GM23248 (cell line): ENCODE measurements at regions not wholly inside any gene's neighbourhood (a gene's known extent, or its start where the extent isn't known, plus 50 kb on each side); places are given as distances from the start of the nearest gene placed in this dataset.

Experiments used
- DNase-seq: peaks from one replicate; pipeline ENCODE4 v3.0.0-alpha.2; 2015
- H2AFZ ChIP-seq: fragments of 200-600 bp; sonication (generic); 2 replicates; pipeline ENCODE4 v1.6.1; 2016; ENCODE audit warnings: antibody characterized with exemption
- H3F3A ChIP-seq: fragments of 200-600 bp; sonication (generic); 2 replicates; pipeline ENCODE4 v1.6.1; 2016; ENCODE audit warnings: mild to moderate bottlenecking, antibody characterized with exemption, mixed run types; ENCODE audit not compliant: insufficient read depth
- H3K27ac ChIP-seq: fragments of 200-600 bp; sonication (generic); 2 replicates; pipeline ENCODE4 v1.5.1; 2016; ENCODE audit warnings: mild to moderate bottlenecking
- H3K27me3 ChIP-seq: fragments of 200-600 bp; sonication (generic); replicated peaks from 2 replicates; pipeline ENCODE4 v1.6.1; 2016; ENCODE audit warnings: mild to moderate bottlenecking; ENCODE audit not compliant: insufficient read depth
- H3K36me3 ChIP-seq: fragments of 200-600 bp; sonication (generic); 2 replicates; pipeline ENCODE4 v1.6.1; 2016; ENCODE audit warnings: low read depth, mild to moderate bottlenecking
- H3K4me1 ChIP-seq: fragments of 200-600 bp; sonication (generic); 2 replicates; pipeline ENCODE4 v1.6.1; 2016; ENCODE audit warnings: mild to moderate bottlenecking; ENCODE audit not compliant: insufficient read depth
- H3K4me2 ChIP-seq: fragments of 200-600 bp; sonication (generic); one replicate; pipeline ENCODE4 v1.6.1; 2016; ENCODE audit warnings: mild to moderate bottlenecking; ENCODE audit not compliant: unreplicated experiment
- H3K4me3 ChIP-seq: fragments of 200-600 bp; sonication (generic); 2 replicates; pipeline ENCODE4 v1.5.1; 2016; ENCODE audit warnings: mild to moderate bottlenecking
- H3K79me2 ChIP-seq: fragments of 200-600 bp; sonication (generic); 2 replicates; pipeline ENCODE4 v1.6.1; 2016; ENCODE audit warnings: mild to moderate bottlenecking; ENCODE audit not compliant: insufficient read depth
- H3K9ac ChIP-seq: fragments of 200-600 bp; sonication (generic); 2 replicates; pipeline ENCODE4 v1.6.1; 2016; ENCODE audit warnings: mild to moderate bottlenecking
- H3K9me2 ChIP-seq: fragments of 200-600 bp; sonication (generic); 2 replicates; pipeline ENCODE4 v1.6.1; 2016; ENCODE audit warnings: mixed run types, mild to moderate bottlenecking, moderate library complexity; ENCODE audit not compliant: insufficient read depth
- H3K9me3 ChIP-seq: fragments of 200-600 bp; sonication (generic); one replicate; pipeline ENCODE4 v1.6.1; 2017; ENCODE audit warnings: low read depth
- H4K20me1 ChIP-seq: fragments of 200-600 bp; sonication (generic); 2 replicates; pipeline ENCODE4 v1.6.0; 2016; ENCODE audit not compliant: insufficient read depth
- EZH2 ChIP-seq: fragments of 200-600 bp; sonication (generic); IDR thresholded peaks from 2 replicates; pipeline ENCODE4 v1.6.1; 2018; ENCODE audit warnings: antibody characterized with exemption, mild to moderate bottlenecking; ENCODE audit not compliant: insufficient read depth, poor library complexity, severe bottlenecking
- EZH2phosphoT487 ChIP-seq: fragments of 200-600 bp; sonication (generic); IDR thresholded peaks from 2 replicates; pipeline ENCODE4 v1.6.1; 2018; ENCODE audit warnings: antibody characterized with exemption, moderate library complexity, mild to moderate bottlenecking, low read depth; ENCODE audit not compliant: insufficient read depth
- WGBS, 2 experiments: methylation state at CpG; one replicate each; pipeline ENCODE4 v1.1.6; 2015 to 2017; ENCODE audit warnings: low lambda C conversion rate in 2 of 2, low coverage in 1 of 2; ENCODE audit errors: missing lambda C conversion rate in 2 of 2; 5-methylcytosine and 5-hydroxymethylcytosine counted together
- in situ Hi-C: fragments of 300-500 bp; cut with MboI; formaldehyde crosslinking; loops from 2 replicates; pipeline ENCODE4 v1.15.0; 2020

DNA sequence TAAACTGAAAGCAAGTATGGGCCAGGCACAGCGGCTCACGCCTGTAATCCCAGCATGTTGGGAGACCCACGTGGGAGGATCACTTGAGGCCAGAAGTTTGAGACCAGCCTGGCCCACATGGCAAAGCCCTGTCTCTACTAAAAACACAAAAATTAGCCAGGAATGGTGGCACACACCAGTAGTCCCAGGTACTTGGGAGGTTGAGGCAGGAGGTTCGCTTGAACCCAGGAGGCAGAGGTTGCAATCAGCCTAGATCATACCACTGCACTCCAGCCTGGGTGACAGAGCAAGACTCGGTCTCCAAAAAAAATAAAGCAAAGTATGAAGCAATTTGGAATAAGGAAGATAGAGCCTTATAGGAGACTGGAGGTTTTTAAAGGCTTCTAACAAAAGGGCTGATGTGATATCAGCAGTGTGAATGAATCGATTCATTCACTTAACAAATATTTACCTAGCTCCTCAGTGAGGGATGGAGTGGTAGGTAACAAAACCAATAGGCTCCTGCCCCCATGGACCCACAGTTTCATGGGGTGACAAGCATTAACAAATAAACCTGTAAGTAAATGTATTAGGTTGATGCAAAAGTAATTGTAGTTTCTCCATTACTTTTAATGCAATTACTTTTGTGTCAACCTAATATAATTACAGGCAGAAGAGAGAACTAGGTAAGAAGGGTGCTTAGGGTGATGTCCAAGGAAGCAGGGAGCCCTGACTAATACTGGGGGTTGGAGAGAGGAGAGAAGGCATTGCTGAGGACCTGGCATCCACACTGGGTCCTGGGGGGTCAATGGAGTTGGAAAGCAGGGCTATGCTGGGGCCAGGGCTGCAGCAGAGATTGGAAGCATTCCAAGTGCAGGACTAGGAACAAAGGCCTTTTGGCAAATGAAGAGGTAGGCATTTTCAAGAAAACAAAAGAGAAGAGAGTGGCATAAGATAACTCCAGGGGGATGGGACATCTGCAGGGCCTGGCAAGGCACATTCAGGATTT lies 195.4 kb upstream of the ARL4C start:
- H3K36me3 ChIP-seq, result no peaks in the 10 kb centered on the region
- H3K4me2 ChIP-seq, result no peak overlapping the region
- no peaks in the 10 kb centered on the region for H3K79me2 ChIP-seq
- no peak overlapping the region for H3K27ac ChIP-seq
- no peak for TF ChIP-seq EZH2
- peaks cover 11% of the 10 kb centered on the region; the same call in 1 of the 2 replicates for H3F3A ChIP-seq
- H3K27me3 ChIP-seq, result no peaks in the 10 kb centered on the region
- no peak overlapping the region for H3K9ac ChIP-seq
- no peak overlapping the region for H2AFZ ChIP-seq
- no peaks in the 10 kb centered on the region for H3K9me3 ChIP-seq
- no peaks in the 10 kb centered on the region for H3K9me2 ChIP-seq
- in situ Hi-C loops, result no loop called here
- H3K4me3 ChIP-seq, result no peak overlapping the region
- DNase-seq, result no peak
- H3K4me1 ChIP-seq, result peaks cover 27% of the 10 kb centered on the region
- WGBS, 2 experiments, result 82 to 85% methylated on average over 6 of the region's 6 CpGs
- H4K20me1 ChIP-seq, result no peaks in the 10 kb centered on the region

DNA sequence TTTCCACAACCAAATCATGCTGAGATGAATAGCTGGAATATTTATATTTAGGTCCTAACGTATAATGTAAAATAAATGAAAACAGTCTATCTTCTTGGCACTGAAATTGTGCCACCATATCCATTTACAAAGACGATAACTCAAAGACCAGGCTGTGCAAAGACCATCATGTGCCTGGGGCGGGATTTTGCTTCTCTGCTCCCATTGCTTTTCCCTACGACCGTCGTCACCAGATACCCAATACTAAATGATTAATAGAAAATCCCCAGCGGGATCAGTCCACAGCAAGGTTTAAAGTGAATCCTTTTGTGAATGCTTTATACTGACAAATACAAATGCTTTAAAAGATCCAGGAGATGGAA lies 194.3 kb upstream of the ARL4C start:
- 0 out of 2 replicates have a peak overlapping the region, but pooled peaks have one; percentile 13 for H2AFZ ChIP-seq
- TF ChIP-seq EZH2phosphoT487 (no peak), EZH2 (no peak)
- 29 to 34% methylated on average over 7 of the region's 7 CpGs for WGBS, 2 experiments

DNA sequence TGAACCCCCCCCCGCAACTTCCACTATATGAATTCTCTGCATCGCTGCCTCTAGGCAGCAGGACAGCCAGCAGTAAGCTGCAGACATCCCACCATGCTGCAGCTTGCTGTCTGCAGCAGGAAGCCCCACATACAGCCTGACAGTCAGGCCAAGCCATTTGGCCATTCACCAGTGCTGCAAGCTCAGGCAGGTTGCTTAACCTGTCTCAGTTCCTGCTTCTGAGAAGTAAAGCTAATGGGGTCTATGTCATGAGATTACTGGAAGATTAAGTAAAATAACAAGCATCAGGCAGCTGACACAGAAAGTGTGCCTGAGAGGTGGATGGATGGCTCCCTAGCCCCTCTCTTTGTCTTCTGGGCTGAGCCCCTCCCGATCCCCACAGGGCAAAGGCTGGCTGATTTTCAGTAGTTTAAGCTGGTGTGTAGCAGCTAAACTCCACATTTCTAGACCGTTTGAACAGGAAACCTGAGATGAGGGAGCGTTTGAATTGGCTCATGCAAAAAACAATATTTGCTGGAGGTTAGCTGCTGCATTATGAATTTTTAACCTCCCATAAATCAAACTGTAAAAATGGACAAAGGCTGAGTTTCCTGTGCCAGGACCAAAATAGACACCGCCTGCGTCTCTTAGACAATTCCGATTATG lies 193.8 kb upstream of the ARL4C start:
- no peak overlapping the region for H3K4me3 ChIP-seq
- H3K4me2 ChIP-seq, result peak overlapping the region; percentile 21
- TF ChIP-seq EZH2 (no peak), EZH2phosphoT487 (no peak)
- no peak overlapping the region for H3K27ac ChIP-seq
- H3K9me2 ChIP-seq, result no peaks in the 10 kb centered on the region
- in situ Hi-C loops, result no loop called here
- peak; percentile 13 for DNase-seq
- H3K9ac ChIP-seq, result no peak overlapping the region
- H3K36me3 ChIP-seq, result no peaks in the 10 kb centered on the region
- H2AFZ ChIP-seq, result 0 out of 2 replicates have a peak overlapping the region, but pooled peaks have one; percentile 13
- no peaks in the 10 kb centered on the region for H3K9me3 ChIP-seq
- WGBS, 2 experiments, result 34 to 35% methylated on average over 7 to 8 of the region's 8 CpGs
- H3K27me3 ChIP-seq, result no peaks in the 10 kb centered on the region
- peaks cover 39% of the 10 kb centered on the region for H3K4me1 ChIP-seq
- H3F3A ChIP-seq, result peaks cover 11% of the 10 kb centered on the region; the same call in 1 of the 2 replicates
- no peaks in the 10 kb centered on the region for H4K20me1 ChIP-seq
- no peaks in the 10 kb centered on the region for H3K79me2 ChIP-seq

More for the DNA sequence above, 194.3 kb upstream of the ARL4C start:
- no peak overlapping the region for H3K27ac ChIP-seq
- H3K27me3 ChIP-seq, result no peaks in the 10 kb centered on the region
- no peaks in the 10 kb centered on the region for H3K79me2 ChIP-seq
- no peak overlapping the region for H3K4me3 ChIP-seq
- H4K20me1 ChIP-seq, result no peaks in the 10 kb centered on the region
- H3K9me2 ChIP-seq, result no peaks in the 10 kb centered on the region
- no peaks in the 10 kb centered on the region for H3K9me3 ChIP-seq
- peaks cover 37% of the 10 kb centered on the region for H3K4me1 ChIP-seq
- no peak overlapping the region for H3K9ac ChIP-seq
- H3K4me2 ChIP-seq, result peak overlapping the region; percentile 21
- in situ Hi-C loops, result no loop called here
- no peak for DNase-seq
- H3F3A ChIP-seq, result peaks cover 11% of the 10 kb centered on the region; the same call in 1 of the 2 replicates
- H3K36me3 ChIP-seq, result no peaks in the 10 kb centered on the region

DNA sequence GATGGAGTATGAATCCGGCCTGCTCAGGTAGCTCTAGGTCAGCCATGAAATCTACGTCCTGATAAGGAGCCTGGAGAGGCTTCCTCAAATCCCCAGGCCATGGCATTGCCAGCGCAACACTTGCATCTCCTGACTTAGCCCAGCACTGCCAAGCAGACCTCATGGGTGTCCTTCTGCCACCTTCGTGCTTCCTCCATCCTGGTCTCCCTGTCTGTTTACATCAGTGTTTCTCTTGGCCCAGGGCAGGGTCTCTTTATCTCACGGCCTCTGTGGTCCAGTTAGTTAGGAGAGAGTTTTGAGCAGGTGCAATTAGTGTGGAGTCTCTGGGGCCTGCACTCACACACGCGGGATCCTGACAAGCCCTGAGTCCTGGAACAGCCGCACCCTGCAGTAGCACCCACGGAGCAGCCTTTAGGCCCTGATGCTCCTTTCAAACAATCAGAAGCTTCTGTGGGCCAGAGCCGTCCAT lies 193.1 kb upstream of the ARL4C start:
- DNase-seq, result no peak
- H3K4me3 ChIP-seq, result no peak overlapping the region
- peaks cover 37% of the 10 kb centered on the region for H3K4me1 ChIP-seq
- TF ChIP-seq EZH2phosphoT487 (no peak), EZH2 (no peak)
- peaks cover 10% of the 10 kb centered on the region; the same call in 1 of the 2 replicates for H3F3A ChIP-seq
- H2AFZ ChIP-seq, result no peak overlapping the region
- no peaks in the 10 kb centered on the region for H3K9me3 ChIP-seq
- no peaks in the 10 kb centered on the region for H3K36me3 ChIP-seq
- H3K79me2 ChIP-seq, result no peaks in the 10 kb centered on the region
- no peak overlapping the region for H3K4me2 ChIP-seq
- in situ Hi-C loops, result no loop called here
- H3K9ac ChIP-seq, result no peak overlapping the region
- WGBS, 2 experiments, result 75 to 80% methylated on average over 10 of the region's 10 CpGs
- no peak overlapping the region for H3K27ac ChIP-seq
- no peaks in the 10 kb centered on the region for H3K27me3 ChIP-seq
- H4K20me1 ChIP-seq, result no peaks in the 10 kb centered on the region
- no peaks in the 10 kb centered on the region for H3K9me2 ChIP-seq
